GM23338 (cell line): ENCODE measurements at regions not wholly inside any gene's neighbourhood (a gene's known extent, or its start where the extent isn't known, plus 50 kb on each side); places are given as distances from the start of the nearest gene placed in this dataset.
"Not testable (repeated sequence)": the region's sequence is repeated elsewhere in the genome, so short reads cannot be mapped to it uniquely, and the experiment has no call there.

Source experiments
- ATAC-seq: fragments of 200-7000 bp; cut with Tn5 transposase; 3 replicates; pipeline ENCODE4 v1.9.1; 2020
- DNase-seq: peaks from one replicate; pipeline ENCODE4 v3.0.0-alpha.2; 2015; ENCODE audit warnings: low spot score
- H2AFZ ChIP-seq: fragments of 200-600 bp; sonication (generic); 2 replicates; pipeline ENCODE4 v1.8.0; 2016; ENCODE audit warnings: antibody characterized with exemption, mild to moderate bottlenecking, moderate library complexity
- H3F3A ChIP-seq: fragments of 200-600 bp; sonication (generic); replicated peaks from 2 replicates; pipeline ENCODE4 v1.8.0; 2017; ENCODE audit warnings: antibody characterized with exemption, mixed run types, low read depth
- H3K27ac ChIP-seq: fragments of 200-600 bp; sonication (generic); 2 replicates; pipeline ENCODE4 v1.6.1; 2016; ENCODE audit warnings: low read depth
- H3K27me3 ChIP-seq: fragments of 200-600 bp; sonication (generic); 2 replicates; pipeline ENCODE4 v1.8.0; 2016; ENCODE audit warnings: mild to moderate bottlenecking, mixed run types, moderate library complexity; ENCODE audit not compliant: insufficient read depth
- H3K36me3 ChIP-seq: fragments of 200-600 bp; sonication (generic); 2 replicates; pipeline ENCODE4 v1.8.0; 2016; ENCODE audit warnings: mild to moderate bottlenecking; ENCODE audit not compliant: insufficient read depth
- H3K4me1 ChIP-seq: fragments of 200-600 bp; sonication (generic); 2 replicates; pipeline ENCODE4 v1.8.0; 2016; ENCODE audit warnings: mild to moderate bottlenecking, moderate library complexity; ENCODE audit not compliant: insufficient read depth
- H3K4me2 ChIP-seq: fragments of 200-600 bp; sonication (generic); 2 replicates; pipeline ENCODE4 v1.7.1; 2017; ENCODE audit warnings: mixed run types
- H3K4me3 ChIP-seq: fragments of 200-600 bp; sonication (generic); 2 replicates; pipeline ENCODE4 v1.6.1; 2016; ENCODE audit warnings: mixed run types
- H3K79me2 ChIP-seq: fragments of 200-600 bp; sonication (generic); replicated peaks from 2 replicates; pipeline ENCODE4 v1.8.0; 2017; ENCODE audit warnings: mild to moderate bottlenecking; ENCODE audit not compliant: insufficient read depth
- H3K9me2 ChIP-seq: fragments of 200-600 bp; sonication (generic); 2 replicates; pipeline ENCODE4 v1.8.0; 2017; ENCODE audit not compliant: insufficient read depth
- H4K20me1 ChIP-seq: fragments of 200-600 bp; sonication (generic); replicated peaks from 2 replicates; pipeline ENCODE4 v1.8.0; 2017; ENCODE audit warnings: mild to moderate bottlenecking; ENCODE audit not compliant: insufficient read depth
- H3K27ac Mint-ChIP-seq: 2 replicates; pipeline ENCODE4 v1.8.0; 2020; ENCODE audit warnings: inconsistent platforms, mild to moderate bottlenecking, moderate library complexity, mixed read lengths
- H3K27me3 Mint-ChIP-seq: 3 replicates; pipeline ENCODE4 v1.8.0; 2022; ENCODE audit warnings: low read depth, mild to moderate bottlenecking, moderate library complexity, mixed read lengths, inconsistent platforms; ENCODE audit not compliant: insufficient read depth, poor library complexity
- H3K36me3 Mint-ChIP-seq: 3 replicates; pipeline ENCODE4 v1.8.0; 2021; ENCODE audit warnings: low read depth, mild to moderate bottlenecking, inconsistent platforms, moderate library complexity, mixed read lengths
- H3K4me1 Mint-ChIP-seq: 3 replicates; pipeline ENCODE4 v1.8.0; 2020; ENCODE audit warnings: mild to moderate bottlenecking, inconsistent platforms, mixed read lengths
- H3K4me3 Mint-ChIP-seq: 3 replicates; pipeline ENCODE4 v1.8.0; 2021; ENCODE audit warnings: moderate library complexity, mild to moderate bottlenecking, inconsistent platforms, mixed read lengths
- H3K9me3 Mint-ChIP-seq: 3 replicates; pipeline ENCODE4 v1.8.0; 2020; ENCODE audit warnings: moderate library complexity, mild to moderate bottlenecking, inconsistent platforms, mixed read lengths
- EZH2phosphoT487 ChIP-seq: fragments of 200-600 bp; sonication (generic); IDR thresholded peaks from one replicate; pipeline ENCODE4 v1.8.1; 2018; ENCODE audit warnings: antibody characterized with exemption; ENCODE audit not compliant: unreplicated experiment
- NANOG ChIP-seq: IDR thresholded peaks from 2 replicates; pipeline ENCODE4 v1.6.1; 2016; ENCODE audit warnings: antibody characterized with exemption, borderline replicate concordance
- POLR2AphosphoS5 ChIP-seq: IDR thresholded peaks from 2 replicates; pipeline ENCODE4 v1.6.1; 2016; ENCODE audit warnings: antibody characterized with exemption, low read depth
- ZNF114 ChIP-seq: fragments of 250-450 bp; sonication (Bioruptor Pico); IDR thresholded peaks from 2 replicates; pipeline ENCODE4 v1.5.0; 2020; ENCODE audit warnings: mild to moderate bottlenecking, moderate library complexity
- ZNF331 ChIP-seq: fragments of 250-450 bp; sonication (Bioruptor Pico); IDR thresholded peaks from 2 replicates; pipeline ENCODE4 v1.5.0; 2020; ENCODE audit warnings: low read depth, mild to moderate bottlenecking, moderate library complexity
- TF ChIP-seq, protein P1 (sequence below): IDR thresholded peaks from 2 replicates; pipeline ENCODE4 v1.6.1; 2016; ENCODE audit warnings: antibody characterized with exemption
- TF ChIP-seq, protein P2 (sequence below): fragments of 250-450 bp; sonication (Bioruptor Pico); IDR thresholded peaks from 2 replicates; pipeline ENCODE4 v1.5.0; 2020; ENCODE audit warnings: mild to moderate bottlenecking, moderate library complexity

DNA sequence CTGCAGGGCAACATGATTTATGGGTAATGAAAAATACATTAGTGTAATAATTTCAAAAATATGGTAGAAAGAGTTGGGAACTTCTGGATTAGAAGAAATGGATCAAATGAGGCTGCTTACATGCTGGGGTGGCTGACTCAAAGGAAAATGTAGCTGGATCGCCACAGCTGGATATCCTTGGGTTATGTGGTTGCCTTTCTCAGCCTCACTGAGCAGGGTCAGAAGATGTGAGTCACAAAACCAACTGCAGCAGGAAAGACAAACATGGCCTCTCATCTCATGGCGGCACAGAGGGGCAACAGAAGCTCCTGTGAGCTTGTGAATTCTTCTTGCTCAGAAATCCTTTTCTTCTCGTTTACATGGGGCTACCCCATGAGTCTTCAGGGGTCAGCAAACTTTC is 317.1 kb upstream of the SPRED2 start:
- no peaks in the 10 kb centered on the region for H3K79me2 ChIP-seq
- 0 out of 2 replicates have a peak, but pooled peaks cover 3% of the 10 kb centered on the region for H3K9me2 ChIP-seq
- Mint-ChIP-seq H3K27me3 (no peaks in the 10 kb centered on the region), H3K9me3 (no peaks in the 10 kb centered on the region; the same call in 1 of the 3 replicates), H3K27ac (no peak overlapping the region), H3K36me3 (no peaks in the 10 kb centered on the region), H3K4me1 (peaks cover 6% of the 10 kb centered on the region), H3K4me3 (no peak overlapping the region)
- H3K4me3 ChIP-seq = no peak overlapping the region
- H2AFZ ChIP-seq = no peak overlapping the region
- no peaks in the 10 kb centered on the region for H3K27me3 ChIP-seq
- H3K4me2 ChIP-seq = no peak overlapping the region
- DNase-seq (no peak), ATAC-seq (no peak)
- H3K36me3 ChIP-seq = no peaks in the 10 kb centered on the region; the same call in 1 of the 2 replicates
- TF ChIP-seq NANOG (no peak), POLR2AphosphoS5 (no peak), EZH2phosphoT487 (no peak), ZNF114 (CRISPR knock-in tag) (no peak)
- TF ChIP-seq, protein P1, sequence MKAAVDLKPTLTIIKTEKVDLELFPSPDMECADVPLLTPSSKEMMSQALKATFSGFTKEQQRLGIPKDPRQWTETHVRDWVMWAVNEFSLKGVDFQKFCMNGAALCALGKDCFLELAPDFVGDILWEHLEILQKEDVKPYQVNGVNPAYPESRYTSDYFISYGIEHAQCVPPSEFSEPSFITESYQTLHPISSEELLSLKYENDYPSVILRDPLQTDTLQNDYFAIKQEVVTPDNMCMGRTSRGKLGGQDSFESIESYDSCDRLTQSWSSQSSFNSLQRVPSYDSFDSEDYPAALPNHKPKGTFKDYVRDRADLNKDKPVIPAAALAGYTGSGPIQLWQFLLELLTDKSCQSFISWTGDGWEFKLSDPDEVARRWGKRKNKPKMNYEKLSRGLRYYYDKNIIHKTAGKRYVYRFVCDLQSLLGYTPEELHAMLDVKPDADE = no peak
- no peaks in the 10 kb centered on the region for H3K4me1 ChIP-seq
- no peaks in the 10 kb centered on the region for H3F3A ChIP-seq
- no peaks in the 10 kb centered on the region for H4K20me1 ChIP-seq
- no peak overlapping the region for H3K27ac ChIP-seq

DNA sequence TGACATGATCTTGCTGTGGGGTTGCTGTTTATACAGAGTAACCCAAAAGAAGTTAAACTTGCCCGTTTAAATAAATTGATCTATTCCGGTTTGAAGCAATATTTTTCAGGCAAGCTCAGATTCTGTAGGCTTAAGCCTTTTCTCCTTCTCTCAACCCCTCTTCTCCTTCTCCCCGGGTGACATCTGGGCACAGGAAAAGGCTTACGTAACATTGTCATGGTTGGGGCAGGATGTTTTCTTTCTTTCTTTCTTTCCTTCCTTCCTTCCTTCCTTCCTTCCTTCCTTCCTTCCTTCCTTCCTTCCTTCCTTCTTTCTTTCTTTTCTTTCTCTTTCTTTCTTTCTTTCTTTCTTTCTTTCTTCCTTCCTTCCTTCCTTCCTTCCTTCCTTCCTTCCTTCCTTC is 315.5 kb upstream of the SPRED2 start:
- not testable (repeated sequence) for H3K4me1 Mint-ChIP-seq, H3F3A ChIP-seq, H3K4me2 ChIP-seq, H3K4me3 Mint-ChIP-seq, ATAC-seq, H3K4me1 ChIP-seq, H3K9me2 ChIP-seq, DNase-seq, H3K79me2 ChIP-seq, H4K20me1 ChIP-seq, H3K27ac ChIP-seq, H3K27ac Mint-ChIP-seq, H2AFZ ChIP-seq, H3K36me3 ChIP-seq, H3K27me3 Mint-ChIP-seq, H3K27me3 ChIP-seq, H3K9me3 Mint-ChIP-seq, H3K4me3 ChIP-seq, H3K36me3 Mint-ChIP-seq

DNA sequence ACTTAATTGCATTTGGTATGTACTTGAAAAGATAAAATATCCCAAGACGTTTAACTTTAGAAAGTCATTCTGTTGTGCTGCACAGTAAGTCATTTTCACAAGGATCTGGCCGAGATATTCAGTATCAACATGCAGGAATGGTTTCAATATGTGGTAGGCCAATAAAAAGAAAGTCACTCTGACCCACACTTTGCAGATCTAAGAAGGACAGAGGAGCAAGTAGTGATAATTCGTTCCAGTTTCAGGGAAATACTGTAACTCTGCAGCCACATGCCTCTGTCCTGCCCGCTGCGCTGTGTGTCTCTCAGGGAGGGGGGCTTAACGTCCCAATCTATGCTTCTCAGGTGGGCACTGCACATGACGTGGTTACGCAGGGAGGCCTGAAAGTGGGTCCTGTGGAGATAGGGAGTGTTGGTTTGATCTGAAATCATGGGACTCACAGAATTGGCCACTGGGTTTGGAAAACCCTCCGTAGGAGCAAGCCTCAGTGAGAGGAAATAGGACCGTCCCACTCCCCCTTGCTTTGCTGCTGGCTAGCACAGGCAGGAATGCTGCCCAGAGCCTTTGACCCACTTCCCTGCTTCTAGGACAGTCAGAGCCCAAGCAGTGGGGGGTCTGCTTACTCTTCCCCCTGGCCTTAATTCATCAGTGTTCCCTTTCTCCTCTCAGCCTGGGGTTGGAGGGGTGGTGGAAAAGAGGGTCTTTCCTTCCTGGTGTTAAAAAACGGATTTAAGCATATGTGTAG is 314.7 kb upstream of the SPRED2 start:
- H3K36me3 Mint-ChIP-seq = no peaks in the 10 kb centered on the region
- no peak overlapping the region for H3K27ac ChIP-seq
- no peaks in the 10 kb centered on the region; the same call in 1 of the 2 replicates for H3K36me3 ChIP-seq
- no peak overlapping the region for H3K4me3 ChIP-seq
- H3K4me3 Mint-ChIP-seq = no peak overlapping the region
- 0 out of 2 replicates have a peak, but pooled peaks cover 3% of the 10 kb centered on the region for H3K9me2 ChIP-seq
- H3K27me3 ChIP-seq = no peaks in the 10 kb centered on the region
- no peaks in the 10 kb centered on the region for H4K20me1 ChIP-seq
- no peaks in the 10 kb centered on the region for H3K79me2 ChIP-seq
- no peaks in the 10 kb centered on the region for H3K27me3 Mint-ChIP-seq
- peak; percentile 43 for DNase-seq
- H3K9me3 Mint-ChIP-seq = no peaks in the 10 kb centered on the region; the same call in 1 of the 3 replicates
- no peaks in the 10 kb centered on the region for H3F3A ChIP-seq
- peak overlapping the region; percentile 69; the same call in 1 of the 2 replicates for H2AFZ ChIP-seq
- peak; percentile 88 for ATAC-seq
- H3K27ac Mint-ChIP-seq = 0 out of 2 replicates have a peak overlapping the region, but pooled peaks have one; percentile 28
- H3K4me2 ChIP-seq = no peak overlapping the region
- H3K4me1 Mint-ChIP-seq = peaks cover 6% of the 10 kb centered on the region
- no peaks in the 10 kb centered on the region for H3K4me1 ChIP-seq
- no peak for TF ChIP-seq ZNF331 (CRISPR knock-in tag)
- no peak for TF ChIP-seq ZNF114 (CRISPR knock-in tag)
- TF ChIP-seq, protein P2, sequence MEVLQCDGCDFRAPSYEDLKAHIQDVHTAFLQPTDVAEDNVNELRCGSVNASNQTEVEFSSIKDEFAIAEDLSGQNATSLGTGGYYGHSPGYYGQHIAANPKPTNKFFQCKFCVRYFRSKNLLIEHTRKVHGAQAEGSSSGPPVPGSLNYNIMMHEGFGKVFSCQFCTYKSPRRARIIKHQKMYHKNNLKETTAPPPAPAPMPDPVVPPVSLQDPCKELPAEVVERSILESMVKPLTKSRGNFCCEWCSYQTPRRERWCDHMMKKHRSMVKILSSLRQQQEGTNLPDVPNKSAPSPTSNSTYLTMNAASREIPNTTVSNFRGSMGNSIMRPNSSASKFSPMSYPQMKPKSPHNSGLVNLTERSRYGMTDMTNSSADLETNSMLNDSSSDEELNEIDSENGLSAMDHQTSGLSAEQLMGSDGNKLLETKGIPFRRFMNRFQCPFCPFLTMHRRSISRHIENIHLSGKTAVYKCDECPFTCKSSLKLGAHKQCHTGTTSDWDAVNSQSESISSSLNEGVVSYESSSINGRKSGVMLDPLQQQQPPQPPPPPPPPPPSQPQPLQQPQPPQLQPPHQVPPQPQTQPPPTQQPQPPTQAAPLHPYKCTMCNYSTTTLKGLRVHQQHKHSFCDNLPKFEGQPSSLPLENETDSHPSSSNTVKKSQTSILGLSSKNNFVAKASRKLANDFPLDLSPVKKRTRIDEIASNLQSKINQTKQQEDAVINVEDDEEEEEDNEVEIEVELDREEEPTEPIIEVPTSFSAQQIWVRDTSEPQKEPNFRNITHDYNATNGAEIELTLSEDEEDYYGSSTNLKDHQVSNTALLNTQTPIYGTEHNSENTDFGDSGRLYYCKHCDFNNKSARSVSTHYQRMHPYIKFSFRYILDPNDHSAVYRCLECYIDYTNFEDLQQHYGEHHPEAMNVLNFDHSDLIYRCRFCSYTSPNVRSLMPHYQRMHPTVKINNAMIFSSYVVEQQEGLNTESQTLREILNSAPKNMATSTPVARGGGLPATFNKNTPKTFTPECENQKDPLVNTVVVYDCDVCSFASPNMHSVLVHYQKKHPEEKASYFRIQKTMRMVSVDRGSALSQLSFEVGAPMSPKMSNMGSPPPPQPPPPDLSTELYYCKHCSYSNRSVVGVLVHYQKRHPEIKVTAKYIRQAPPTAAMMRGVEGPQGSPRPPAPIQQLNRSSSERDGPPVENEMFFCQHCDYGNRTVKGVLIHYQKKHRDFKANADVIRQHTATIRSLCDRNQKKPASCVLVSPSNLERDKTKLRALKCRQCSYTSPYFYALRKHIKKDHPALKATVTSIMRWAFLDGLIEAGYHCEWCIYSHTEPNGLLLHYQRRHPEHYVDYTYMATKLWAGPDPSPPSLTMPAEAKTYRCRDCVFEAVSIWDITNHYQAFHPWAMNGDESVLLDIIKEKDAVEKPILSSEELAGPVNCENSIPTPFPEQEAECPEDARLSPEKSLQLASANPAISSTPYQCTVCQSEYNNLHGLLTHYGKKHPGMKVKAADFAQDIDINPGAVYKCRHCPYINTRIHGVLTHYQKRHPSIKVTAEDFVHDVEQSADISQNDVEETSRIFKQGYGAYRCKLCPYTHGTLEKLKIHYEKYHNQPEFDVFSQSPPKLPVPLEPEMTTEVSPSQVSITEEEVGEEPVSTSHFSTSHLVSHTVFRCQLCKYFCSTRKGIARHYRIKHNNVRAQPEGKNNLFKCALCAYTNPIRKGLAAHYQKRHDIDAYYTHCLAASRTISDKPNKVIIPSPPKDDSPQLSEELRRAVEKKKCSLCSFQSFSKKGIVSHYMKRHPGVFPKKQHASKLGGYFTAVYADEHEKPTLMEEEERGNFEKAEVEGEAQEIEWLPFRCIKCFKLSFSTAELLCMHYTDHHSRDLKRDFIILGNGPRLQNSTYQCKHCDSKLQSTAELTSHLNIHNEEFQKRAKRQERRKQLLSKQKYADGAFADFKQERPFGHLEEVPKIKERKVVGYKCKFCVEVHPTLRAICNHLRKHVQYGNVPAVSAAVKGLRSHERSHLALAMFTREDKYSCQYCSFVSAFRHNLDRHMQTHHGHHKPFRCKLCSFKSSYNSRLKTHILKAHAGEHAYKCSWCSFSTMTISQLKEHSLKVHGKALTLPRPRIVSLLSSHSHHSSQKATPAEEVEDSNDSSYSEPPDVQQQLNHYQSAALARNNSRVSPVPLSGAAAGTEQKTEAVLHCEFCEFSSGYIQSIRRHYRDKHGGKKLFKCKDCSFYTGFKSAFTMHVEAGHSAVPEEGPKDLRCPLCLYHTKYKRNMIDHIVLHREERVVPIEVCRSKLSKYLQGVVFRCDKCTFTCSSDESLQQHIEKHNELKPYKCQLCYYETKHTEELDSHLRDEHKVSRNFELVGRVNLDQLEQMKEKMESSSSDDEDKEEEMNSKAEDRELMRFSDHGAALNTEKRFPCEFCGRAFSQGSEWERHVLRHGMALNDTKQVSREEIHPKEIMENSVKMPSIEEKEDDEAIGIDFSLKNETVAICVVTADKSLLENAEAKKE (CRISPR knock-in tag) = no peak
- TF ChIP-seq NANOG = no peak
- TF ChIP-seq, protein P1 = no peak
